HG03039 (cell line): ENCODE measurements at regions not wholly inside any gene's neighbourhood (a gene's known extent, or its start where the extent isn't known, plus 50 kb on each side); places are given as distances from the start of the nearest gene placed in this dataset.
"Not testable (repeated sequence)": the region's sequence is repeated elsewhere in the genome, so short reads cannot be mapped to it uniquely, and the experiment has no call there.

Experiments used
- ATAC-seq: cut with Tn5 transposase; IDR thresholded peaks from one replicate; pipeline ENCODE4 v1.9.1; 2021; ENCODE audit warnings: mild to moderate bottlenecking, moderate library complexity; ENCODE audit not compliant: unreplicated experiment

GRCh38 chr6:160804639-160805038, 102.6 kb downstream of the PLG start:
- ATAC-seq: no peak

- no peak for ATAC-seq
Measured at GRCh38 chr6:160808263-160808662, 106.2 kb downstream of the PLG start.

- no peak for ATAC-seq
Measured at GRCh38 chr6:160810238-160810637, 108.2 kb downstream of the PLG start.

- no peak for ATAC-seq
Measured at GRCh38 chr6:160812097-160812496, 110.1 kb downstream of the PLG start.

GRCh38 chr6:160818934-160819333, 116.9 kb downstream of the PLG start:
- no peak for ATAC-seq

GRCh38 chr6:160820661-160821060, 118.6 kb downstream of the PLG start:
- not testable (repeated sequence) for ATAC-seq

- no peak for ATAC-seq
Measured at GRCh38 chr6:160831739-160832138, 129.7 kb downstream of the PLG start.

- no peak for ATAC-seq
Measured at GRCh38 chr6:160832422-160832821, 130.4 kb downstream of the PLG start.

GRCh38 chr6:160837146-160837545, 135.1 kb downstream of the PLG start:
- ATAC-seq: no peak

GRCh38 chr6:160851031-160851430, 140.5 kb upstream of the MAP3K4 start:
- no peak for ATAC-seq

- ATAC-seq: no peak
Measured at GRCh38 chr6:160853946-160854345, 137.6 kb upstream of the MAP3K4 start.

- ATAC-seq: no peak
Measured at GRCh38 chr6:160858886-160859285, 132.7 kb upstream of the MAP3K4 start.

- no peak for ATAC-seq
Measured at GRCh38 chr6:160859822-160860221, 131.7 kb upstream of the MAP3K4 start.

- no peak for ATAC-seq
Measured at GRCh38 chr6:160861824-160862223, 129.7 kb upstream of the MAP3K4 start.

GRCh38 chr6:160863782-160864181, 127.8 kb upstream of the MAP3K4 start:
- no peak for ATAC-seq

GRCh38 chr6:160871320-160871719, 120.2 kb upstream of the MAP3K4 start:
- peak; percentile 76 for ATAC-seq

GRCh38 chr6:160881148-160881808, 110.3 kb upstream of the MAP3K4 start:
- ATAC-seq: no peak

- no peak for ATAC-seq
Measured at GRCh38 chr6:160882006-160882405, 109.6 kb upstream of the MAP3K4 start.

GRCh38 chr6:160882791-160883279, 108.7 kb upstream of the MAP3K4 start:
- ATAC-seq: no peak

- no peak for ATAC-seq
Measured at GRCh38 chr6:160883560-160883959, 108.0 kb upstream of the MAP3K4 start.

- ATAC-seq: no peak
Measured at GRCh38 chr6:160883999-160884398, 107.6 kb upstream of the MAP3K4 start.

- not testable (repeated sequence) for ATAC-seq
Measured at GRCh38 chr6:160889148-160889547, 102.4 kb upstream of the MAP3K4 start.

GRCh38 chr6:160891690-160892089, 99.9 kb upstream of the MAP3K4 start:
- ATAC-seq: no peak
